NCI-H82 treated with DMSO at 0.1 percent for 48 hours (cell line): ENCODE measurements at regions not wholly inside any gene's neighbourhood (a gene's known extent, or its start where the extent isn't known, plus 50 kb on each side); places are given as distances from the start of the nearest gene placed in this dataset.
A peak's percentile ranks its signal among the peaks of the same experiment; 100 is the strongest.

ENCODE experiments used
- DNase-seq: peaks from one replicate; lab custom pipeline; 2025; ENCODE audit not compliant: unreplicated experiment; lab: John Stamatoyannopoulos, UW

DNA sequence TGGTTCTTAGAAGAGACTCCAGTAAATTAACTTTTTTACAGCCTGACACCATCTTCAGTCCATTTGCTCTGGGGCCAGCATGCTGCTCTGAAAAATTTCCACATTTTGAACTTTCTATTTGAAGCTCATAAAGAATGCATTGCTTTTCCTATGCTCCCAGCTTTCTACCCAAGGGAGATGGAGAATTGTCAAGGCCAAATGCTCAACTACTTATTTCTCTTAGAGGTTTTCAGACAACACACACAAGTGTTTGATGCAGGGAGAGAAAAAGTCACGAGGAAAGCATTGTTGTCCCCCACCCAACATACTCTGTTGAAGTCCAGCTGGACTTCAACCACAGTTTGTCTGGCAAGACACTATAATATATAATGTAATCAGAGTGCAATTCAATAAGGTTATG lies 100.3 kb upstream of the CADPS start:
- DNase-seq = no peak

- DNase-seq = no peak
Measured at GRCh38 chr3:62981962-62982361, 106.7 kb upstream of the CADPS start.

DNA sequence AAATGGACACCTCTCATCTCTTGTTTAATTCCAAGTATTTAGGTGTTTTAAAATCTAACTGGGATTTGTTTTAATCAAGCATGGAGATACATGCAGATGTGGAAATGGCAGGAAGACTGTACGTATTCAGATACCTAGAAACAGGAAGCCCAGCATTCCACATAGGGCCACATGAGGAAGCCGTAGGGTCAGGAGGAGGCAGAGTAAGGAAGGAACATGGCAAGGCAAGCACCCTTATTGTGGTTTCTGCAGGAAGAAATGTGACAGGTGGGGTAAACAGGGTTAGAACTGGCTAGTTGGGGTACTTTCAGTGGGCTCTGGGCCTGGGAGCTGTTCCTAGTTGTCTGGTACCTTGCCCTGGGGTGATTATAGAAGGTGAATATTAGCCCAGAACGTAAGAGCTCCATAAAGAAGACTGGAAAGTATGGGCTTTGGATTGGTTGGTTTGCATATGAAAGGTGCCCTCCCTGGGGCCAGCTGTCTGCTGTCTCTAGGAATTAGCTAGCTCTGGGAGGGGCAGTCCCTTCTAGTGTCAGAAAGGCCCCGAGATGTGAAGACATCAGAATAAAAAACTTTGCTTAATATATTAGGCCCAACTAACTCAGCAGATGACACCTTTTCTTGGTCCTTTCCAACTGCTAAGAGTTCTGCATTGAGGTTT lies 107.7 kb upstream of the CADPS start:
- DNase-seq = no peak

DNA sequence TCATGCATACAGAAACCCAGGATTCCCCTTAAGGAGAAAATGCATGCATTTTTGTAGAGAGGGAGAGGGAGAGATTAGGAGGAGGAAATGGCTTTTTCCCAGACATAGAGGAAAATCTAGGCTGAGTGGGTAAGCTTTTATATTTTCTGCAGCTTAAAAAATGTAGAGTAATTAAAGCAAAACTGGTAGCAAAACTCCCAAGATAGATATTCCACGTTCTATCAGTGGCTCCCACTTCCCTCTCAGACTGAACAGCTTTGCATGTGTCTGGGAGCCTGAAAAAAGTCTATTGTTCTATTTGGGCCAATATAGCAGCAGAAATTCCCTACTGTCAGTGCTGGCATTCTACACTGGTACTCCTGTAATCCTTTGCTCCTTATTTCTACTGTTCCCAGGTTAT lies 110.8 kb upstream of the CADPS start:
- no peak for DNase-seq

DNA sequence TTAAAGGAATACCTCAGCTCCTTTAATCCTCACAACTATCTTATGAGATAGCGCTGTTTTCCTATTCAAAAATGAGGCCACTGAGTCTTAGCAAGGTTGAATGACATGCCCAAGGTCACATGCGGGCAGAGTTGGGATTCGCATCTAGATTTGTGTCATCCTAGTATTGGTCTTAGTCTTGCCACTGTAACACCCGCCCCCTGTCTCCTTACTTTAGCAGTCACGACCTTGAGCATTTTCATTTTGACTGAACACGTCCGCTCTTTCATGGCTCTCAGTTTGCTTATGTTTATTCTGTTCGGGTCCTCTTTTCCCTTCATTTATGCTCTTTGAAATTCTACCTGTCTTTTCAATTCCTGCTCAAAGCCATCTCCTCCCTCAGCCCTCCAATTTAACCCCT lies 112.5 kb upstream of the CADPS start:
- DNase-seq = no peak

GRCh38 chr3:62990704-62991413 lies 115.6 kb upstream of the CADPS start:
- DNase-seq = no peak

DNA sequence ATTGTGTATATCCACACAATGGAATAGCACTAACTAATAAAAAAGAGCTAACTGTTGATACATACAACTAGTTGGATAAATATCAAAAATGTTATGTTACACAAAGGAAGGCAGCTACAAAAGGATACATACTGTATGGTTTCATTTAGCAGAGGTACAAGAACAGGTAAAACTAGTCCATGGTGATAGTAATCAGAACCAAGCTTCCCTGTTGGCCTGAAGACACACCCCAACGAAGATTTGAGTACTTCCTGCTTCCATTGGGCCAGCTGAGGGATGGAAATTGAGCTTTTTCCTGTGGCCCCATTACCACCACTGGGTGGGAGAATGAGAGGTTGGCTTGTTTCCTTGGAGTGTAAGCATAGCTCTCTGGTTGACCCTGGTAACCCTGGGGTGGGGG lies 117.3 kb upstream of the CADPS start:
- no peak for DNase-seq

- DNase-seq = no peak
Measured at GRCh38 chr3:62995119-62995518, 119.9 kb upstream of the CADPS start.

DNA sequence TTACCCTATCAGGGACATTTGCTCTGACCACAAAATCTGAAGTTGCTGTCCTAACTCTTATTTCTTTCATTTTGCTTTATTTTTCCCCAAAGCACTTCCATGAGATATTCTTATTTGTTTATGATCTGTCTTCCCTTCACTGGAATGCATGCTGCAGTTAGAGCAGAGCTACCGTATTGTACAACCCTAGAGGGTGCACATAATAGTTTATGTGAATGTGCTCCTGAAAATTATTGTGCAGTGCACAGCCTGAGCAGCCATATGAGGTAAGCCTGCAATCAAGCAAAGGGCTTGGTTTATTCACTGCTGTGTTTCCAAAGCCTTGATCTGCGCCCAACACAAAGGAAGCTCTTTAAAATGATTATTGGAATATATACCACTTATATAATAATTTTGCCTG lies 120.3 kb upstream of the CADPS start:
- DNase-seq = no peak

DNA sequence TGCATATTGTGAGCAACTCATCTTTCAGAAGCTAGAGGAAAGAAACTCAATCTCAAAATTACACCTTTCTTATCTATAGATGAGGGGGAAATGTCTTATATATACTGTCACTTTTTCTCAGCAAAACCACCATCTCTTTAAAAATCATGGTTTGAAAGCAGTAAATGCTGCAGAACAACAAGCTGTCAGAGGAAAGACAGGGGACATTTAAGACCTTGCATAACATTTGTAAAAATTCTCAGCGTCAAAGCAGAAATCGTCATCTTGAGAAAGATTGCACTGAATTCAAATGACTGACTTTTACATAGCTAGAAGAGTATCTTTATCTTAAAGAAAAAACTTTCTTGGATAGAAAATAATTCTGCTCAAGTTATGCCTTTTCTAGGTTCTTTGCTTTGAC lies 122.2 kb upstream of the CADPS start:
- no peak for DNase-seq

DNA sequence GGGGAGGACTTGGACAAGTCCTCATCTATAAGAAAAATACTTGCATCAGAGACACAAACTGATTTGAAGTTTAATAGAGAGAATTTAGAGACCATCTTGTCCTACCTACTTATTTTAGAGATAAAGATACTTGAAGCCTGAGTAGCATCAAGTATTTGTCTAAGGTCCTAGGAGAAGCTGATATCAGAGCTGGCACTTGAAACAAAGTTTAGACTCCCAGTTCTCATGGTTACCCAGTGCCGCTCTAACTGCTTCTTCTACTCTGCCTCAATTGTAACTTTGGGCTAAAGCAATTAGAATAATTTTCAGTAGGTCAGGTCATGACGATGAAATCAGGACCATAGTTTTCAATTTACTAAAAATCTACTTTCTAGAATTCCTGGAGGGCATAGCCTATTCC lies 123.9 kb upstream of the CADPS start:
- DNase-seq = no peak

- DNase-seq = no peak
Measured at GRCh38 chr3:62999791-63000190, 124.6 kb upstream of the CADPS start.

DNA sequence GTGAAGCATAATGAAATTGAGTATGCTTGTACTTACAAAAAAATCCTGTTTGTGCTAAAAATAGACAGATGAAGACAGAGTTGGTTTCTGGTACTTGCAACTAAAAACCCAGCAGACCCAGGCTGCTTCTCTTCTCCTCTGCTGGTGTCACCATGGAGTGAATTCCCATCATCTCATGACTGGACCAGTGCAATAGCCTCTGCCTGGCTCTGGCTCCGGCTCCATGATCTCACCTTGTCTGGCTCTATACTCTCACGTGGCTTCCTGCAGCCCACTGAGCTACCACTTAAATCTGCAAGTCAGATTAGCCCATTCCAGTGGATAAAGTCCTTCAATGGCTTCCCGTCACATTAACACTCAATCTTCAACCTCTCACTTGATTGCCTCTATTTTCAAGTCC lies 129.2 kb upstream of the CADPS start:
- DNase-seq = no peak

GRCh38 chr3:63015614-63016309 lies 140.5 kb upstream of the CADPS start:
- peak; percentile 90 for DNase-seq

DNA sequence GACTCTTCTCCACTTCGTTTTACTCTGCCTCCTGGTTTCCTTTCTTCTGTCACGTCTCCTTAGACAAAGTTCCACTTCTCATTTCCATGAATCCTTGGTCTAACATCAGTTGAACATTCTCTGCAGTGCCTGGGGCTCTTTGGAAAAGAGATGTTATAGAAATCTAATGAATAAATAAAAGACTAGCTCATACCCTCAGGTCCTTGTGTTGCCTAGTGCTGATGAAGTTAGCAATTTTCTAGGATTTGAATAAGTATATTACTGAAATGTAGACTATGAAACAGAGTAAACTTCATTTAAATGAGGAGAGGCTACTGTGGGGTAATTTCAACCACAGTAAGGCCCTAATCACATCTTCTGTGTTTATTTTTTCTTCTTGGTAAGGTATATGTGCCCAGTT lies 146.9 kb upstream of the CADPS start:
- no peak for DNase-seq

DNA sequence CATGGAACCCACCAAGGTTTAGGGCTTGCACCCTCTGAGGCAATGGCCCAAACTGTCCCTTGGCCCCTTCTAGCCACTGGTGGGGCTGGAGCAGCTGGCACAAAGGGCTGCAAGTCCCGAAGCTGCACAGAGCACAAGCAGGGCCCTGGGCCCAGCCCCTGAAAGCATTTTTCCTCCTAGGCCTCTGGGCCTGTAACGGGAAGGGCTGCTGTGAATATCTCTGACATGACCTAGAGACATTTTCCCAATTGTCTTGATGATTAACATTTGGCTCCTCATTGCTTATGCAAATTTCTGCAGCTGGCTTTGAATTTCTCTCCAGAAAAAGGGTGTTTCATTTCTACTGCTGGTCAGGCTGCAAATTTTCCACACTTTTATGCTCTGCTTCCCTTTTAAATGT lies 151.5 kb upstream of the CADPS start:
- DNase-seq = no peak

GRCh38 chr3:63029326-63029725 lies 154.1 kb upstream of the CADPS start:
- no peak for DNase-seq

DNA sequence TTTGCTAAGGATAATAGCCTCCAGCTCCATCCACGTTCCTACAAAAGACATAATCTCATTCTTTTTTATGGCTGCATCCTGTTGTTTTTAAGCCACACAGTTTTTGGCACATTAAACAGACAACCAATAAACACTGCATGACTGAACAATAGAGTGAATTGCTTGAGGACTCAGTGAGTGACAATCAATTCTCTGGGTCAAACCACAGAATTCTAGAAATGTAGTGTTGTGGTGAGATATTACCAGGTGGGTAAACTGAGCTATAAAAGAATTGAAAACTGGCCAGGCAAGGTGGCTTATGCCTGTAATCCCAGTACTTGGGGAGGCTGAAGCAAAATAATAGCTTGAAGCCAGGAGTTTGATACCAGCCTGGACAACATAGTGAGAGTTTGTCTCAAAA lies 154.7 kb upstream of the CADPS start:
- DNase-seq = no peak

DNA sequence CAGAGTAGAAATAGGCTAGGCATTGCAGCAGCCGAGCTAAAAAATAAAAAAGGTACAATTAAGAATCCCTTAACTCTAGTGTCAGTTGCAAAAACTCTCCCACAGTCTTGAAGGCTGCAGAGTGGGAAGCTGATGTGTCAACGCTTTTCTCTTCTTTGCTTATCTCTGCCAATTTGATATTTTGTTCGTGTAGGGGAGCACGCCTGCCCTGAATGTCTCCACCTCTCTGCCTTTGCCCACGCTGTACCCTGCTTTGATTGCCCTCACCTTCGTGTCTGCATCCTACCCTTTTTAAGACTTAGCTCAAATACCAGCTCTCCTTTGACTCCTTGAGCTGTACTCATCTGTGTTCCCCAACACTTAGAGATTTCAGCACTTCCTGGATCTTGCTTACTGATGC lies 155.4 kb upstream of the CADPS start:
- no peak for DNase-seq

- no peak for DNase-seq
Measured at GRCh38 chr3:63032881-63033280, 157.7 kb upstream of the CADPS start.

- DNase-seq = no peak
Measured at GRCh38 chr3:63034101-63034500, 158.9 kb upstream of the CADPS start.

GRCh38 chr3:63037116-63037515 lies 161.9 kb upstream of the CADPS start:
- no peak for DNase-seq
